HG03558 (cell line): ENCODE measurements at regions not wholly inside any gene's neighbourhood (a gene's known extent, or its start where the extent isn't known, plus 50 kb on each side); places are given as distances from the start of the nearest gene placed in this dataset.

Experiments used
- ATAC-seq: cut with Tn5 transposase; IDR thresholded peaks from one replicate; pipeline ENCODE4 v1.9.1; 2021; ENCODE audit warnings: moderate number of reproducible peaks; ENCODE audit not compliant: unreplicated experiment; ENCODE audit errors: extremely low read depth

DNA sequence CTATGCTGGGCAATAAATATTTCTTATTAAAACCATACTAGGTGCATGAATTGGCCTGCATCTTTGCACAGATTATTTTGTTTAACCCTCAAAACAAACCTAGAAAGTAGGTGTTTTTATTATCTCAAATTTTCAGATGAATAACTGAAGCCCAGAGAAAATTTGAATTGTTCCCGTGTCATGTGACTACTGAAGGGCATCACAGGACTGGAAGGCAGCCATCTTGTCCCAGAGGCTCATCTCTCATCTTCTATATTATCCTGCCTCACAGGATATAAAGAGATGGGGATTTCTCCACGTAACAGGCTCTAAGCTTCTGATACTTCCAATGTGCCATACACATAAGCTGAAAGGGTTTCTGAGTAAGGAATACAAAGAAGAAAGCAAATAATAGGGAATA is 84.0 kb upstream of the ODAD2 start:
- ATAC-seq, result no peak

DNA sequence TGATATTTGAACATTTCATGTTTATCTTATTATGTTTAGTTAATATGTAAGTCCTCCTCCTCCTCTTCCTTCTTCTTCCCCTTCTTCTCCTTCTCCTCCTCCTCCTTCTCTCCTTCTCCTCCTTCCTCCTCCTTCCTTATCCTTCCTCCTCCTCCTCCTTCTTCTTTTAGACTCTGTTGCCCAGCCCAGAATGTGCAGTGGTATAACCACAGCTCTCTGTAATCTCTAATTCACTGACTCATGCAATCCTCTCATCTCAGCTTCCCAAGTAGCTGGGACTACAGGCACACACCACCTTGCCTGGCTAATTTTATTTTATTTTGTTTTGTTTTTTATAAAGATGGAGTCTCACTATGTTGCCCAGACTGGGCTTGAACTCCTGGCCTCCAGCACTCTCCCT is 83.4 kb upstream of the ODAD2 start:
- ATAC-seq, result no peak

DNA sequence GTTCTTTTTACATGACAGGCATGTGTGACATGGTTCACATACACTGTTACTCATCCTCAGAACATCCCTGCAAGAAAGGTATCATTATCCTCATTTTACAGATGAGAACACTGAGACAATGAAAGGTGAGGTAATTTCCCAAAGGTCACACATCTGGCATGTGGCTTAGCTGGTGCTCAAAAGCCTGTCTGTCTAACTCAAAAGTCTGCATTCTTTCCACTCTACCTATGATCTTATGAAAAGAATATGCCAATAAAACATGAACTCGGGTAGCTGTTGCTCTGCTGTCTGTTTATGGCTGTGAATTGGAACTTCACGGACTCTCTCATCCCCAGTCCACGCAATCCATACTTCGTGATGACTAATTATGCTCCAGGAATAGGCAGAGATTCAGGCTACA is 79.0 kb upstream of the ODAD2 start:
- no peak for ATAC-seq

DNA sequence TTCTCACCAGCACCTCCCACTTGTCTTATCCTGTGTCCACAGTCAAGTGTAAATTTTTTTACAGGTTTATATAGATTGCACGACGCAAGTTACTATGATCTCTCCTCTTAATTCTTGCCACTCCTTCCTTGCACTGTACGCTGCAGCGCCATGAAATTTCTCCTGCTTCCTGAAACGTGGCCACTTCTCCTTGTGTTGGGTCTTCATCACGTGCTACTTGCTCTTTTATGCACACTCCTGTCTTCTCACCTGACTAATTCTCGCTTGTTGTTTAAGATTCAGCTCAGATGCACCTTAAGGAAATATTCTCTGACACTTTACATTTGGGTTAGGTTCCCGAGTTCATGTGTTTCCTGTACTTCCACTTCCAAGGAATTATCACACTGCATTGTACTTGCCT is 76.5 kb upstream of the ODAD2 start:
- ATAC-seq, result no peak

DNA sequence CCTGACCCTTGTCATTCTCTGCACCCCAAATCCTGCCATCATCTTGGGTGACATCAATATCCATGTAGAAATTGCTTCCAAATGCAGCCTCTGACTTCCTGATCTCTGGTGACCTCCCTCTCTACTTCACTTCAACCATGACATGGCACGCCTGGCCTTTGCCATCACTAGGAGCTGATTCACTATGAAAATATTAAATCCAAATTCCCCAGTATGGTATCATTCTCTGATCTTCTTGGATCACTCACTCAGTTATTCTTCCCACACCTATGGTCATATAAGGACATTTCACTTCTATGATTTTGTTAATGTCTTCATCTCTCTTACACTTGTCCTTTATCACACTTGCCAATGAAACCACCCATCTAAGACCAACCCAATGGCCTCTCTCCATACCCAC is 73.7 kb upstream of the ODAD2 start:
- no peak for ATAC-seq

DNA sequence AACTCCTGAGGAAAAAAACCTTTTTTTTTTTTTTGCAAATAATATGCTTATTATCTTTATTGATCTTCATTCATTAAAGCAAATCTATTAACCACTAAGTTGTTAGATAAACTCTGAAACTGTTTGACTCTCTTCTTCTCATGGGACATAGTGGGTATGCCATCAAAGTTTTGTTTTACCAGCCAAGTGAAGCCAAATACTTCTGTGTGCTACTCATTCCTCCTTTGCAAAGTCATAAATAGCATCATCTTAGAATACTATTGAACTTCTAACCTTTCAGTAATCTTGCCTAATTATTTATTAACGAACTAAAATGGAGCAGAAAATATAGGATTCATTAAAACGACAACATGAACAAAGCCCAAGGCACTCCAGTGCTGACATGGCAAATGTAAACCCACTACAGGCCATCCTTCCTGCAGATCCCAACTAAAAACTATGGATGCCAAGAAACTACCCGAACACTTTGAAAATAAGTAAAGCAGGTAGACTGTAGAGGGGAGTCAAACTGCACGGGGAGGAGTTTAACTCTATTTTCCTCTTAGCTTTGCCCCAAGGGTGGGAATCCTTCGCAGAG is 61.2 kb upstream of the ODAD2 start:
- ATAC-seq, result no peak

DNA sequence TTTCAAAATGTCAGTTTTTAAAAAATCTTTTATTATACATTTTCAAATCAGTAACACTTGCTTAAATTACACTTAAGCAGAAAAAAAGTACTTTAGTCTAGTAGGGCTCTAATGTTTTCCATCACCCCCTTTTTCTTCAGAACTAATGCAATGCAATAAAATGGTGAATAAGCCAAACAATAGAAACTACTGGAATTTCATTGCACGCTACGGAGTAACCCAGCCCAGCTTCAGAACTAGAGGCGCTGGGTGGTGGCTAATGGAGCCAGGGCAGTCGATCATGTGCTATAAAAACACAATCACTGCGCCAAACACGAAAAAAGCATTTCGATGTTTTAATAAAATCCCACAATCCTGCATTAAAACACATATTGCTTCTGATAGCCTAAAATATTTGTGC is 59.9 kb upstream of the ODAD2 start:
- ATAC-seq, result no peak

DNA sequence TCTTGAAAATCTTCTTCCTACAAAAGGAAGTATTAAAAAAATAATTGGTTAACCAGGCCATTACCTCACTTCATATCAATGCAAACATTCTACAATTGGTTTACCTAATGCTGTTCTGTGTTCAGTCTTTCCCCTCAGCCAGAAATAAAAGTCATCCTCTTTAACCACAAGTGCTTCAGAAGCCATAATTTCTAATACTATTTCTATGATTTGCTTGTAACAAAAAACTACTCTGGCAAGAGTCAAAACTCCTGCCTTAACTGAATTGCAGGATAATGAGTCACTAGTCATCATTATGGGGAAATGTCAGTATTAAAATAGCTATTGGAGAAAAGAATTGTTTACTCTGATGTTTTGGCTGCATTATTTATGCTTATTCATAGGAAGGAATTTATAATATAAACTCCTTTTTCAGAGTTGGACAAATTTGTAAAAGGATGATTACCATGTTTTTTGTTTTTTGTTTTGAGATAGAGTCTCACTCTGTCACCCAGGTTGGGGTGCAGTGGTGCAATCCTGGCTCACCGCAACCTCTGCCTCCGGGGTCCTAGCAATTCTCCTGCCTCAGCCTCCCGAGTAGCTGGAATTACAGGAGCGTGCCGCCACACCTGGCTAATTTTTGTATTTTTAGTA is 55.5 kb upstream of the ODAD2 start:
- ATAC-seq, result no peak

DNA sequence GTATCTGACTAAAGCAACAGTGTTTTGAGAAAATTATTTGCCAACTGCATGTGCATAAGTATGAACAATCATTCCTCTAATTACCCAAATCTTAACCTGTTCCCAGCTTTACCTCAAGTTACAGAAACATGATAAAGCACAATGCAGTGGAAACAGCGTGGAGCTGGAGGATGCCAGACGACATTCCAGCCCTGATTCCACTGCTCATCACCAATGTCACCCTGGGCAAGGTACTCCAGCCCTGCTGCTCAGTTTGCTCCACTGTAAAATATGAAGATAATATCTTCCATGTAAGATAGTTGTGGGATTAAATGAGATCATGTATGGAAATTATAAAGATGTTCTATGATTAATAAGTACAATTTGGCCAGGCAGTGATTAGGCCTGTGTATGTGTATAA is 50.4 kb upstream of the ODAD2 start:
- no peak for ATAC-seq
